ENCODE measurements at regions not wholly inside any gene's neighbourhood (a gene's known extent, or its start where the extent isn't known, plus 50 kb on each side); places are given as distances from the start of the nearest gene placed in this dataset.

DNA sequence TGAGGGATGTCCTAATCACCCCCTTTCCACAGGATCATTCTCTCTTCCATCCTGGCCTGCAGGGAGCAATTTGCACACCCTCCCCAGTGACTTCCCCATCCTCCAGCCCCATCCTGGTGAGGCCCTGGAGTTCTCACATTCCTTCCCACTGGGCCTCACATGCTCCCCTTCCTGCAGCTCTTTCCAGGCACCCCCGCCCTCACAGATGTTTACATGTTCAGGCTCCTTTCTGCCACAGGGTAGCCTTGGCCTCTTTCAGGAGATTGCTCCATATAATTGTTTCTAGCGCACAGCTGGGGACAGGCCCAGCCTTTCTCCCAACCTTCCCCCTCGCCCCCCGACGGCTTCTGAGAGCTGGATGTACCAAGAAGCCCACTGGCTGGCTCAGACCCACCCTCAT is 288.4 kb upstream of the TRIB2 start:
- Histone ChIP-seq H3K36me3 (no peaks in the 10 kb centered on the region), H3K4me3 (no peak overlapping the region), H3K27me3 (no peaks in the 10 kb centered on the region), H3K27ac (no peak overlapping the region), H3K9me3 (no peaks in the 10 kb centered on the region), H3K4me1 (peaks cover 0 to 14% (median 1%) of the 10 kb centered on the region in 12 donors)
- no peak for TF ChIP-seq CTCF (IDR thresholded peaks at IDR 0.05)
- TF ChIP-seq POLR2A (IDR thresholded peaks at IDR 0.05), result no peak
- DNase-seq (no peak), ATAC-seq (peak in 1 of 4 donors; percentile 27)
- 83 to 97% (median 89%) methylated on average over 5 of the region's 5 CpGs for WGBS, 4 donors
- intact Hi-C loops (cut with DNase I), result loop anchor here in 1 of 10 donors (10.0 kb wide), 1 partner anchor 286 kb away; the partner anchor contains the start of gene TRIB2

DNA sequence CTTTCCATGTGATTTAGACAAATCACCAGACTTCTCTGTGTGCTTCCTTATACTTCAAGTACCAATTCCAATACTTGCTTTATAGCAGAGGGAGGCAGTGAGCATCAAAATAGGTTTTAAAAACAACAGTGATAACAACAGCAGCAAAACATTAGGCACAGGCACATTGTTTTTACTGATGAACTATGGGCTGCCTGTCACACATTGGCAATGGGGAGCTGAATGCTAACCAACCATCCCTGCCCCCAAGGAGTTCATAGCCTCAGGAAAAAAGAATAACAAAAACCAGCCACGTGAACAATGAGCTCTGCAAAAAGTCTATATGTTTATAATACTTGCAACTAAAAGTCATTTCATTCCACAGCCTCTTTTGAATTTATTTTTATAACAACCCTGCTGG is 287.9 kb upstream of the TRIB2 start:
- H3K4me1 ChIP-seq, result peaks cover 0 to 14% (median 2%) of the 10 kb centered on the region in 12 donors
- TF ChIP-seq CTCF (IDR thresholded peaks at IDR 0.05) (no peak), POLR2A (IDR thresholded peaks at IDR 0.05) (no peak)
- H3K9me3 ChIP-seq, result no peaks in the 10 kb centered on the region
- DNase-seq, result no peak
- no peaks in the 10 kb centered on the region for H3K36me3 ChIP-seq
- no peak overlapping the region for H3K4me3 ChIP-seq
- 61 to 76% (median 70%) methylated on average over 1 of the region's 1 CpG for WGBS, 4 donors
- ATAC-seq, result no peak
- intact Hi-C loops (cut with DNase I), result loop anchor here in 1 of 10 donors (10.0 kb wide), 1 partner anchor 286 kb away; the partner anchor contains the start of gene TRIB2
- H3K27ac ChIP-seq, result no peak overlapping the region
- no peaks in the 10 kb centered on the region for H3K27me3 ChIP-seq

GRCh38 chr2:12429779-12430406 is 286.8 kb upstream of the TRIB2 start:
- no peak for DNase-seq
- TF ChIP-seq CTCF (IDR thresholded peaks at IDR 0.05) (no peak), POLR2A (IDR thresholded peaks at IDR 0.05) (no peak)
- no peak overlapping the region for H3K4me3 ChIP-seq
- H3K27me3 ChIP-seq, result no peaks in the 10 kb centered on the region
- intact Hi-C loops (cut with DNase I), result loop anchor here in 2 of 10 donors (10.0 kb wide), 2 partner anchors 285 to 575 kb away; partner anchors contain the start of gene TRIB2 (in 1 of the 2)
- peak overlapping the region in 1 of 12 donors; percentile 66 for H3K27ac ChIP-seq
- no peaks in the 10 kb centered on the region for H3K9me3 ChIP-seq
- no peaks in the 10 kb centered on the region for H3K36me3 ChIP-seq
- no peak for ATAC-seq
- WGBS, 4 donors, result 78 to 91% (median 85%) methylated on average over 4 of the region's 4 CpGs
- peaks cover 0 to 14% (median 2%) of the 10 kb centered on the region in 12 donors for H3K4me1 ChIP-seq

DNA sequence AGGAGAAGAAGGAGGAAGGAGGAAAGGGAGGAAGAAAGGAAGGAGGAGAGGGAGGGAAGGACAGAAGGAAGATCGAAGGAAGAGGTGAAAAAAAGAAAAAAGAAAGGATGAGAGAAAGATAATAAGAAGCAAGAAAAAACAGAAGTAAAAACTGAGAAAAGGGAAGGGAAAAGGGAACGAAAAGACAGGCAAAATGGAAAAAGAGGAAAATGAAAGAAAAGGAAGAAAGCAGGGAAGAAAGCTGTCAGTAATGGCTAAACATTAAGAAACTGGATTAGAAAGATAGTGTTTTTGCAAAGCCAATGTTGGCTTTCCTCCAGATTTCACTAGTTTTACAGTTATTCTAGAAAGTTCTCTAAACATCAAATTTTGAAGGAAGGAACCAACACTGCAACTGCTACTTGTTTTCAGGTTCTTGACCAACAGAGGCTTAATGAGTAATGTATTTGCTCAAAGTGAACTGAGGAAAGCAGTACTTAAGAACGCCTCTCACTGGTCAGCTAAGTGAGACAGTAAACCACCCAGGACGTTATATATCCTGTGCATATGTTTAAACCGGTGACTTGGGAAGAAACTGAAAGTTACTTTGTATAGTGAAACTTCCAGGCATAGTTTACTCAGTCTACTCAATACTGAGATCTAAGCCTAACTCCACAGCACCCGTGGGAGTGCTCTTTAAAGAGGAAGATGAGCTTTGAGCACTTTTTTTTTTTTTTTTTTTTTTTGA is 286.2 kb upstream of the TRIB2 start:
- peak in 2 of 4 donors; percentile 36 to 42 for ATAC-seq
- intact Hi-C loops (cut with DNase I), result loop anchor here in 1 of 10 donors (10.0 kb wide), 1 partner anchor 574 kb away; no protein-coding TSS in a partner anchor
- TF ChIP-seq CTCF (IDR thresholded peaks at IDR 0.05) (no peak), POLR2A (IDR thresholded peaks at IDR 0.05) (no peak)
- H3K27ac ChIP-seq, result peak overlapping the region in 1 of 12 donors; percentile 66
- no peaks in the 10 kb centered on the region for H3K9me3 ChIP-seq
- H3K36me3 ChIP-seq, result no peaks in the 10 kb centered on the region
- DNase-seq, result no peak
- WGBS, 4 donors, result 61 to 70% (median 64%) methylated on average over 6 of the region's 6 CpGs
- H3K27me3 ChIP-seq, result no peaks in the 10 kb centered on the region
- H3K4me3 ChIP-seq, result peak overlapping the region in 1 of 12 donors; percentile 12
- H3K4me1 ChIP-seq, result peaks cover 0 to 14% (median 2%) of the 10 kb centered on the region in 12 donors
